ENCODE measurements at regions not wholly inside any gene's neighbourhood (a gene's known extent, or its start where the extent isn't known, plus 50 kb on each side); places are given as distances from the start of the nearest gene placed in this dataset.

- ATAC-seq, result no peak
- TF ChIP-seq CSDC2 (CRISPR knock-in tag; IDR thresholded peaks at IDR 0.05) (no peak), GLIS3 (CRISPR knock-in tag; IDR thresholded peaks at IDR 0.05) (no peak), ZC3H10 (CRISPR knock-in tag; IDR thresholded peaks at IDR 0.05) (no peak), ESRRG (CRISPR knock-in tag; IDR thresholded peaks at IDR 0.05) (no peak), CSRNP3 (CRISPR knock-in tag; IDR thresholded peaks at IDR 0.05) (no peak), TSHZ2 (CRISPR knock-in tag; IDR thresholded peaks at IDR 0.05) (no peak), POU6F1 (CRISPR knock-in tag; IDR thresholded peaks at IDR 0.05; ENCODE audit: borderline replicate concordance, low read depth) (no peak), CREB5 (CRISPR knock-in tag; IDR thresholded peaks at IDR 0.05; ENCODE audit: low read depth) (no peak), ZFP30 (CRISPR knock-in tag; IDR thresholded peaks at IDR 0.05) (no peak), PPARA (CRISPR knock-in tag; IDR thresholded peaks at IDR 0.05; ENCODE audit: borderline replicate concordance) (no peak), TOX (CRISPR knock-in tag; IDR thresholded peaks at IDR 0.05; ENCODE audit: borderline replicate concordance) (no peak), OSR1 (CRISPR knock-in tag; IDR thresholded peaks at IDR 0.05) (no peak), ISL1 (CRISPR knock-in tag; IDR thresholded peaks at IDR 0.05) (no peak)
Measured at GRCh38 chr4:96486563-96486962, 646.7 kb downstream of the PDHA2 start.

- TF ChIP-seq PPARA (CRISPR knock-in tag; IDR thresholded peaks at IDR 0.05; ENCODE audit: borderline replicate concordance), result no peak
- TF ChIP-seq TOX (CRISPR knock-in tag; IDR thresholded peaks at IDR 0.05; ENCODE audit: borderline replicate concordance), result no peak
- no peak for TF ChIP-seq ZC3H10 (CRISPR knock-in tag; IDR thresholded peaks at IDR 0.05)
- TF ChIP-seq ZFP3 (CRISPR knock-in tag; IDR thresholded peaks at IDR 0.05), result no peak
- TF ChIP-seq OSR1 (CRISPR knock-in tag; IDR thresholded peaks at IDR 0.05), result no peak
- TF ChIP-seq ZNF8 (CRISPR knock-in tag; IDR thresholded peaks at IDR 0.05), result no peak
- no peak for TF ChIP-seq TCF4 (CRISPR knock-in tag; IDR thresholded peaks at IDR 0.05; ENCODE audit: borderline replicate concordance)
- no peak for TF ChIP-seq RARB (CRISPR knock-in tag; IDR thresholded peaks at IDR 0.05)
- TF ChIP-seq ZNF70 (CRISPR knock-in tag; IDR thresholded peaks at IDR 0.05), result no peak
- no peak for TF ChIP-seq CSRNP3 (CRISPR knock-in tag; IDR thresholded peaks at IDR 0.05)
- no peak for ATAC-seq
Measured at GRCh38 chr4:96497621-96498020, 657.7 kb downstream of the PDHA2 start.

- no peak for TF ChIP-seq ISL1 (CRISPR knock-in tag; IDR thresholded peaks at IDR 0.05)
- no peak for TF ChIP-seq OSR1 (CRISPR knock-in tag; IDR thresholded peaks at IDR 0.05)
- TF ChIP-seq CSDC2 (CRISPR knock-in tag; IDR thresholded peaks at IDR 0.05), result no peak
- ATAC-seq, result no peak
Measured at GRCh38 chr4:96504386-96504785, 664.5 kb downstream of the PDHA2 start.

- no peak for TF ChIP-seq OSR1 (CRISPR knock-in tag; IDR thresholded peaks at IDR 0.05)
- no peak for ATAC-seq
Measured at GRCh38 chr4:96509039-96509741, 669.3 kb downstream of the PDHA2 start.
